LNCaP clone FGC (cell line): ENCODE measurements at regions not wholly inside any gene's neighbourhood (a gene's known extent, or its start where the extent isn't known, plus 50 kb on each side); places are given as distances from the start of the nearest gene placed in this dataset.

ENCODE experiments used
- DNase-seq: peaks from one replicate; pipeline ENCODE4 v3.0.0-alpha.2; 2011; ENCODE audit warnings: low read depth
- H3K4me3 ChIP-seq: 2 replicates; pipeline ENCODE4 v1.5.1; 2011; ENCODE audit warnings: mild to moderate bottlenecking, low read depth, low read length, control low read depth
- CTCF ChIP-seq: IDR thresholded peaks from 2 replicates; pipeline ENCODE4 v1.5.1; 2012; ENCODE audit warnings: mild to moderate bottlenecking; ENCODE audit not compliant: control insufficient read depth, insufficient read depth; ENCODE audit errors: extremely low read depth

- TF ChIP-seq CTCF, result no peak
- H3K4me3 ChIP-seq, result no peak overlapping the region
- DNase-seq, result no peak
These were observed 591.3 kb downstream of the LRFN5 start for GRCh38 chr14:42198010-42198409.

- TF ChIP-seq CTCF, result no peak
- H3K4me3 ChIP-seq, result peak overlapping the region; percentile 11
- peak; percentile 98 for DNase-seq
These were observed 586.3 kb downstream of the LRFN5 start for GRCh38 chr14:42192738-42193653.

GRCh38 chr14:42190744-42191143 lies 584.1 kb downstream of the LRFN5 start:
- H3K4me3 ChIP-seq, result no peak overlapping the region
- no peak for DNase-seq
- no peak for TF ChIP-seq CTCF

DNA sequence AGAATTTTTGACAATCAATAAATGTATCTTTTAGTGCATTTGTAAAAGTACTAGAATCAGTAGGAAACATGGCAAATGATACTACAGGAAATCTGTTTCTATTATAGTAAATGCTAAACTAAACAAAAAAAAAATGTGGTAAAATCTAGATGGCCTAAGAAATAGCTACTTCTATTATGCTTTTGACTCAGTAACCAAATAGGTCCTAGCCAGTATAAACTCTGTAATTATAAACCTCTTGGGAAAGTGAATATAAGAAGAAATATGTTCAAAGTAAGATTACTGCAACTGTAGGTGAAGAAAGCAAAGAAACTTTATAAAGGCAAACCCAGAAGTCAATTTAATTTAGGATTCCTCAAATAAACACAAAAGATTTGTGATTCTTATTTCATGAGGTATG lies 581.2 kb downstream of the LRFN5 start:
- no peak for DNase-seq
- TF ChIP-seq CTCF, result no peak
- H3K4me3 ChIP-seq, result no peak overlapping the region

- TF ChIP-seq CTCF, result no peak
- no peak overlapping the region for H3K4me3 ChIP-seq
- no peak for DNase-seq
These were observed 579.0 kb downstream of the LRFN5 start for GRCh38 chr14:42185718-42186117.

GRCh38 chr14:42174357-42174756 lies 567.7 kb downstream of the LRFN5 start:
- TF ChIP-seq CTCF, result no peak
- H3K4me3 ChIP-seq, result no peak overlapping the region
- no peak for DNase-seq

DNA sequence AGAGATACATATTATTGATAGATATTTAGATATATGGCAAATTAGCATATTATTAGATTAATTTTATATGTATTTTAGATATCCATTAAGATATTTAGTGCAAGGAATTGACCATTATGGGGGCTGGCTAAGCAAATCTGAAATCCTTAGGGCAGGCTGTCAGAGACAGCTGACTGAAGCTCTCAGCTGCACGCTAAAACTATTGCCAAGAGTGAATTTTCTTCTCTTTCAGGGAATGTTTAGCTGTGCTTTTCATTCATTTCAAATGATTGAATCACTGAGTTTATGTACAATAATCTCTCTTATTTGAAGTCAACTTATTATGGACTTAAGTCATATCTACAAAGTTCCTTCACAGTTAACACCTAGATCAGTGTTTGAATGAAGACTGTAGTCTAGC lies 566.5 kb downstream of the LRFN5 start:
- no peak for DNase-seq
- H3K4me3 ChIP-seq, result no peak overlapping the region
- TF ChIP-seq CTCF, result no peak
